Neural progenitor cell (in vitro differentiated cells): ENCODE measurements at regions not wholly inside any gene's neighbourhood (a gene's known extent, or its start where the extent isn't known, plus 50 kb on each side); places are given as distances from the start of the nearest gene placed in this dataset.

Experiments
- CTCF ChIP-seq: fragments of 200-600 bp; sonication (generic); IDR thresholded peaks from 2 replicates; pipeline ENCODE4 v1.5.1; 2017; ENCODE audit warnings: antibody characterized with exemption, mild to moderate bottlenecking
- EZH2 ChIP-seq: fragments of 200-600 bp; sonication (generic); IDR thresholded peaks from 2 replicates; pipeline ENCODE4 v1.6.1; 2017; ENCODE audit warnings: antibody characterized with exemption, mild to moderate bottlenecking, moderate library complexity

GRCh38 chr17:70995997-70996396 is 826.7 kb downstream of the KCNJ2 start:
- TF ChIP-seq CTCF (no peak), EZH2 (no peak)
